Upper lobe of right lung (tissue), 1 donor: ENCODE measurements at regions not wholly inside any gene's neighbourhood (a gene's known extent, or its start where the extent isn't known, plus 50 kb on each side); places are given as distances from the start of the nearest gene placed in this dataset.
"Not testable (repeated sequence)": the region's sequence is repeated elsewhere in the genome, so short reads cannot be mapped to it uniquely, and the experiment has no call there.

Source experiments
- ATAC-seq: fragments of 200-7000 bp; cut with Tn5 transposase; one replicate; pipeline ENCODE4 v1.9.1; 2020; ENCODE audit warnings: mild to moderate bottlenecking, moderate library complexity
- DNase-seq: peaks from one replicate; pipeline ENCODE4 v3.0.0-alpha.2; 2020
- H3K27ac ChIP-seq: fragments of 200-600 bp; one replicate; pipeline ENCODE4 v1.8.0; 2022
- H3K27me3 ChIP-seq: fragments of 200-600 bp; one replicate; pipeline ENCODE4 v1.8.0; 2022; ENCODE audit warnings: mild to moderate bottlenecking
- H3K36me3 ChIP-seq: fragments of 200-600 bp; one replicate; pipeline ENCODE4 v1.8.0; 2022
- H3K4me1 ChIP-seq: fragments of 200-600 bp; one replicate; pipeline ENCODE4 v1.8.0; 2022
- H3K4me3 ChIP-seq: fragments of 200-600 bp; one replicate; pipeline ENCODE4 v1.8.0; 2022; ENCODE audit warnings: mild to moderate bottlenecking
- H3K9me3 ChIP-seq: fragments of 200-600 bp; one replicate; pipeline ENCODE4 v1.8.0; 2022
- CTCF ChIP-seq: fragments of 200-600 bp; IDR thresholded peaks from one replicate; pipeline ENCODE4 v1.8.0; 2022; ENCODE audit warnings: antibody characterized with exemption
- intact Hi-C: fragments of 100-400 bp; cut with DNase I; formaldehyde crosslinking; loops from one replicate; pipeline ENCODE4 v1.11.0; 2022
- donor health status: DM: no; HTN: yes; CAD: no; lungs with severe emphysema.

GRCh38 chr2:109724533-109725460 lies 69.3 kb upstream of the RGPD5 start:
- ATAC-seq (no peak), DNase-seq (peak; percentile 34)
- no peaks in the 10 kb centered on the region for H3K36me3 ChIP-seq
- no peaks in the 10 kb centered on the region for H3K9me3 ChIP-seq
- TF ChIP-seq CTCF = no peak
- no peaks in the 10 kb centered on the region for H3K27me3 ChIP-seq
- intact Hi-C loops = no loop called here
- no peak overlapping the region for H3K4me3 ChIP-seq
- no peaks in the 10 kb centered on the region for H3K4me1 ChIP-seq
- no peak overlapping the region for H3K27ac ChIP-seq

- Histone ChIP-seq H3K27ac (no peak overlapping the region), H3K4me1 (no peaks in the 10 kb centered on the region), H3K27me3 (no peaks in the 10 kb centered on the region), H3K4me3 (no peak overlapping the region), H3K9me3 (no peaks in the 10 kb centered on the region), H3K36me3 (no peaks in the 10 kb centered on the region)
- intact Hi-C loops = no loop called here
- TF ChIP-seq CTCF = no peak
- DNase-seq (peak; percentile 21), ATAC-seq (peak; percentile 25)
Observed at GRCh38 chr2:109726379-109727270, 67.5 kb upstream of the RGPD5 start.

GRCh38 chr2:109727929-109728447 lies 66.1 kb upstream of the RGPD5 start:
- no peak for TF ChIP-seq CTCF
- DNase-seq (peak; percentile 13), ATAC-seq (no peak)
- Histone ChIP-seq H3K27me3 (no peaks in the 10 kb centered on the region), H3K27ac (no peak overlapping the region), H3K36me3 (no peaks in the 10 kb centered on the region), H3K4me3 (no peak overlapping the region), H3K9me3 (no peaks in the 10 kb centered on the region), H3K4me1 (no peaks in the 10 kb centered on the region)
- intact Hi-C loops = no loop called here

- peak; percentile 10 for DNase-seq
- H3K27ac ChIP-seq, ATAC-seq, H3K36me3 ChIP-seq, H3K9me3 ChIP-seq, H3K27me3 ChIP-seq, H3K4me3 ChIP-seq, H3K4me1 ChIP-seq: not testable (repeated sequence)
- intact Hi-C loops = loop anchor here (5.0 kb wide), 1 partner anchor 186 kb away; no protein-coding TSS in a partner anchor
Observed at GRCh38 chr2:109733746-109734145, 60.4 kb upstream of the RGPD5 start.

- ATAC-seq (peak; percentile 93), DNase-seq (peak; percentile 56)
- H3K4me1 ChIP-seq = no peaks in the 10 kb centered on the region
- no peaks in the 10 kb centered on the region for H3K27me3 ChIP-seq
- no peak overlapping the region for H3K4me3 ChIP-seq
- TF ChIP-seq CTCF = peak; percentile 72
- intact Hi-C loops = no loop called here
- no peaks in the 10 kb centered on the region for H3K36me3 ChIP-seq
- H3K9me3 ChIP-seq = no peaks in the 10 kb centered on the region
- no peak overlapping the region for H3K27ac ChIP-seq
Observed at GRCh38 chr2:109736177-109736827, 57.8 kb upstream of the RGPD5 start.
